ENCODE measurements at regions not wholly inside any gene's neighbourhood (a gene's known extent, or its start where the extent isn't known, plus 50 kb on each side); places are given as distances from the start of the nearest gene placed in this dataset.

DNA sequence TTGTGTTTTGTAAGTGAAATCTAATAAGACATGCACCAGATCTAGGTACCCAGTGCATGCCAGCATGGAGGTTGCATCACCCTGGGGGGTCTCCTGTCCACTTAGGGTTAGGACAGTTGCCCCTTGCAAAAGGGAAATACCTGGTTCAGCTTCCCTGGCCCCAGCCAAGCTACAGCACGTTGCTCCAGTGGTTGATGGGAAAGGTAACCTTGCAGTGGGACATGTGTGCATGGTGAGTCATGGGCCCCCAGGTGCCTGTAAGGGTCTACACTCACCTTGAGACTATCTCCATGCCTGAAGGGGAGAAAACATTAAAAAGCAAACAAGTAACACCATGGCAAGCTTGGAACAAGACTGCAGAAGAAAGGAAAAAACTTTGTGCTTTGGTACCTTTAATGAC is 143.9 kb downstream of the LSM5 start:
- no peak for DNase-seq (ENCODE audit: low read depth)

DNA sequence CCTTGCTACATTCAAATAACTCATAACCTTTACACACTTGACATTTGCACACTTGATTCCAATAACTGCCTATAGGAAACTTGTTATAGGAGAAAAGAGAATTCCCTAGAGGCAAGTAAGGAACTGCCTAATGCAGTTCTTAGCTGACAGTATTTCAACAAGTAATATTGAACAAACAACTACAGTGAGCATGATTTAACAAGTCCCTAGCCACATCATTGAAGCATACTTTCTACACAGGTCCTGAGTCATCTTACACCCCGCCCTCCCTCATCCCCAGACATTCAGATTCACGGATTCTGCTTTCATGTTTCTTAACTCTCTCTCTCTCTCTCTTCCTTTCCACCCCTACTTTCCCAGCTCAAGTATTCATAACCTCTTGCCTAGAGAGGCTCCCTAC is 153.5 kb downstream of the LSM5 start:
- DNase-seq (ENCODE audit: low read depth) = no peak

DNA sequence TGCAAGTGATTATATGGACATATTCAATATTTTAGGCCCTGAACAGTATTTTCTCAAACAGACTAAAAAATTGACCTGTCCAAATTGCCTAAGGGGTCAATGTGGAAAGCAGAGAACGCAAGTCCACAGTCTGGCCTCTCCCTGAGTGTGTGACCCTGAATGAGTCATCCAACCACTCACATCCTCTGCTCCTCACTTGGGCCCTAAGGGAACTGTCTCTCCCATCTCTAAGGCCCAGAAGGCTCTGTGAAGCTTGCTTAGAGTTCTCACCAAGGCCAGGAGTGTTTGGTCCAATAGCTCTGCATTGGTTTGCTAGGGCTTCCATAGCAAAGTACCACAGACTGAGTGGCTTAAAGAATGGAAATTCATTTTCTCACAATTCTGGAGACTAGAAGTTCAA is 155.1 kb downstream of the LSM5 start:
- no peak for DNase-seq (ENCODE audit: low read depth)

DNA sequence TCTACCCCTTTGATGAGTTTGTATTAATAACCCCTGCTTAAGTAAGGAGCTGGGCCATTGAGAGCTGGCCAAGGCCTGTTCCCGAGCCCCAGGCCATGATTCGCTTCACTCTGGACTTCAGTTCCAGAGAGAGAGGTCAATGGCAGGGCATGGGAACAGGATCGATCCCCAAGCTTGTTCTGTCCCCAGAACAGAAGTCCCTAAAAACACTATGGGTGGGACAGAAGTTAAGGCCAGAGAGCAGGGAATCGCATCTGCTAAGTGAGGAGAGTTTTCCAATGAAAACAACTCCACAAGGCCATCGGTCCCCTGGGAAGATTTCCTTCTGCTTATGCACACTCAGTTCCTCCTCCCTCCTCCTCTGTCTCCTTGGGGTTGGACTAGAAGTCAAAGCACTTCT is 159.6 kb downstream of the LSM5 start:
- no peak for DNase-seq (ENCODE audit: low read depth)

DNA sequence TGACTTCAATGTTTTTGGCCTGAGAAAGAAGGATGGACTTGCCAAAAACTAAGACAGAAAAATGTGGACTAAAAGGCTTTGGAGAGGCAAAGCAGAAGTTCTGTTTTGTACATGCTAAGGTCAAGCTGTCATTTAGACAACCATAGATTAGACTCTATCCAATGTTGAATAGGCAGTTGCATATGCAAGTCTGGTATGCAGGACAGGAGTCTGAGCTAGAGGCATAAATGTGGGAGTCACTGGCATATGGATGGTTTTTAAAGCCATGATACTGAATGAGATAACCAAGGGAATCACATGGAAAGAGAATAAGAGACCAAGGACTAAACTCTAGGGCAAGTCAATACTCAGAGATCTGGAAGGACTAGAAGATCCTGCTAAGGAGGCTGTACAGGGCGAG is 164.1 kb downstream of the LSM5 start:
- DNase-seq (ENCODE audit: low read depth) = no peak

DNA sequence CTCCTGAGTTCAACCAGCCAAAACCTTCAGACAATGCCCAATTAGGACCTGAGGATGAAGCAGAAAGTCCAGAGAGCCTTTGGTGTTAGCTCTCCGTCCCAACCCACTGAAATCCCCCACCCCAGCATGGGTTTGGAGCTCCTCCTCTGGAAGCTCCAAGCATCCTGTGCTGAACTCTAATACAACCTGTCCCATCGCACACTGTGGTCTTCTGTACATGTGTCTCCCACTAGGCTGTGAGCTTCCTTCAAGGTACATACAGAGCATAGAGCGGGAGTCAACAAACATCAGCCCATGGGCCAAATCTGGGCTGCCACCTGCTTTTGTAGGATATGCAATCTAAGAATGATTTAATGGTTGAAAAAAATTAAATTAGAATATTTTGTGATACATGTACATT is 166.5 kb downstream of the LSM5 start:
- no peak for DNase-seq (ENCODE audit: low read depth)

DNA sequence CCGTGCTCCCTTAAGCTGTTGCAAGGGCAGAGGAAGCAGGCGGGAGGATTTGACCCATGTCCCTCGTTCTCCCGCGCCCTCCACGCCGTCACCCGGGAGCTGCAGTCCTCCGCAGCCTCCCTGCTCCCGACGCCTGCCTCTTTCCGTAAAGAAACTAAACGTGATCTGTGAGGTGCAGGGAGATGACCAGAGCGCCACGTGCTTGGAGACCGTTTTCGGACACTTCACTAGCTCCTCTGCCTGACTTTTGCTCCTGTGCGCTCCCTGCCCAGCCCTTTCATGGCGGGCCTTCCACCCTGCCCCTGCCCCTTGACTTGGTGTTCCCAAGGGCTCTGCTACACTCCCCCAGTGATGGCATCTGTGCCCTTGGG is 171.2 kb downstream of the LSM5 start:
- DNase-seq (ENCODE audit: low read depth) = no peak

DNA sequence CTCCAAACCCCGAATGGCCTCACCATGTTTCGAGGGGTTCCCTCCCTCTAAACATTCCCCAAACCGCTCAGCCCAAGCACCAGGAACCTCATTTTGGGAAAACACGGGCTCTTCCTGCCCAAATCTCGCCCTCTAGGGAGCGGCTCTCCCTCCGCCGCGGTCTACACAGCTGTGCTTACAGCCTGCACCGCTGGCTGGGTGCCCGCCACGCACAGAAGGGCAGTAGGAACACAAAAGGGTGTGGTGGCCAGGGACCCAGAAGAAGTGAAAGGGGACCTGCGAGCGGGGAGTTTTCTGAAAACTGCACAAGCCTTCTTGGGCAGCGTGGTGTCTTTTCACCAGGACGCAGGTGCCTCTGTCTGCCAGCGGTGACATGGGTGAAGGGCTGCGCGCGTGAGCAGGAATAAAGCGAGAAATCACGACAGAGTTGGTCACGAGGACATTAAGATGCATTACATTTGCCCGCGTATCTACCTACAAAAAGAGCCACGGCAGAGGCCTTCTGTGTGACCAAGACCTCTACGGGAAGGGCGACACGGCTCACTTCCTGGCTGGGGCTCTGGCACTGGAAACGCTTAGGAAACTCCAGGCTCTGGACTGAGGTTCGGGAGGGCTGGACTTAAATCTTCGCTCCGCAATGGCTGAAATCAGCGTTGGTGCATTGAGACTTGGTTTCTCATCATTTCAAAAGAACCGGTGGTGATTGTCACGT is 171.7 kb downstream of the LSM5 start:
- DNase-seq (ENCODE audit: low read depth) = no peak

DNA sequence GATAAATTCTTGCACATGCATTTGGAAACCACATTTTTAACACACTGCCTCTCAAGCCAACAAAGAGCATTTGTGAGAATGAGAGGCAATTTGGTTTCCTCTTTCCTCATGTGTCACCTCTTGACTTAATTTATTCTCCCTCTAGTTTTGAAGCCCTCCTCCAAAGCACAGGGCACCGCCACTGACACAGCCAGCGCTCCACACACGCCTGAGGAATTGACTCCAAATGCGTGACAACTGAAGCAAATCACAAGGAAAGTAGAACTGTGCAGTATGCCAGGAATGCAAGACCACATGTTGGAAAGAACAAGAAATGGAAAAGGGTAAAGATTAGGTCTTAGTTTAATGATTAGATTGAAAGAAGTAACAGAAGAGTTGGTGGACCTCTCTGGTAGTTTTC is 173.3 kb downstream of the LSM5 start:
- DNase-seq (ENCODE audit: low read depth) = no peak

DNA sequence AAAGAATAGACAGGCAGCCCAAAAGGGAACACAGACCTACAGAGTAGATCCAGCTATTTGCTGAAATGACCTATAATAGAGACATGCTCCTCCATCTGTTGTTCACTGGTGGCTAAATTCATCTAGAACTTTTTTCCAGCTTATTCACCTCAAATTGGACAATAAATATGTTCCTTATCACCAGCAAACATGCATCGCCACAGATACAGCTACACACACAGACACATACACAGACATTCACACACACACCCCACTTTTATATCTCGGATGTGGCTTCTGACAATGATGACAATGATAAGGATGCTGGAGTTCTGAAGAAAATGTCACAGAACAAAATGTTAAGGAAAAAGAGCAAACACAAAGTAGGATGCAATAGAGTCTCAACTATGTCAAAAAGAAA is 175.4 kb downstream of the LSM5 start:
- no peak for DNase-seq (ENCODE audit: low read depth)

DNA sequence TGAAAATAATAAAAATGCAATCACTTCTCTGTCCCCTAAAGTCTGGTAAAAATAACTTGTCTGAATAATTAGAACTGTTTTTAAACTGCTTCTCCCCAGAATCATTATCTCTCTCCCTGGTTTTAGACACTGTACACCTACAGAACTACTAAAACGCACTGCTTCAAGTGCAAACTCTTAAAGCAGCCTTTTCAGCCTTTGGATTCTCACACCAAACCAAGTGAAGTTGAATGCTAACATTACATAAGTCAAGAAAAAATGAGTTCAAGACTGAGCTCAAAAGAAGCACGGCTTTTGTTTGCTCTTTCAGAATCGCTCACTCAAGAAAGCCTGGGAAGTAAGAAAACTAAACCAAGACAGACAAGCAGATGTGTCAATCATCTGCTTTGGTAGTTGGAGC is 188.8 kb downstream of the LSM5 start:
- DNase-seq (ENCODE audit: low read depth) = no peak

DNA sequence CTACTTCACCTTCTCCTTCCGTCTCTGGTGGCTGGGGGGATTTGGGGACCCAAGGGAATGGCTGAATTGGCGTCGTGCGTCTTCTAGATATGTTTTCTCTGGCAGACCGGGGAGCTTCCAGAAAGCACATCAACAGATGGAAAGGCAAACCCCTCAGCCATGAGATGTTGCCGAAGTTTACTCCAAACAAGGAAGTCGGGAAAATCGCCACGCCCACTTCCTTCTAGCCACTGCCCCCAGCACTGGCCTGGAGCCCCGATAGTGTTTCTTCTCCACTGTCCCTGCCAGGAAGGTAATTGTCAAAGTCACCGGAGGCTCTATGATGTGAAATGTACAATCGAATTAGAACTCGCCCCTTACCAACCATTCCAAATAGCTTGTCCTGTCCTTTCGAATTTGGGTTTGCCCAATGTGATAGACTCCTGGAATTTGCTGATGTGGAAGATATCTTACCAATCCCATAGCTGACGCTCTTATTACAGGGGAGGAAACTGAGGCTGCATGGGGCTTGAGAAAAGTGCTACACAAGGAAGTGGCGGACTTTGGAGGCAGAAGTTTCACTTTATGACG is 191.0 kb downstream of the LSM5 start:
- no peak for DNase-seq (ENCODE audit: low read depth)

DNA sequence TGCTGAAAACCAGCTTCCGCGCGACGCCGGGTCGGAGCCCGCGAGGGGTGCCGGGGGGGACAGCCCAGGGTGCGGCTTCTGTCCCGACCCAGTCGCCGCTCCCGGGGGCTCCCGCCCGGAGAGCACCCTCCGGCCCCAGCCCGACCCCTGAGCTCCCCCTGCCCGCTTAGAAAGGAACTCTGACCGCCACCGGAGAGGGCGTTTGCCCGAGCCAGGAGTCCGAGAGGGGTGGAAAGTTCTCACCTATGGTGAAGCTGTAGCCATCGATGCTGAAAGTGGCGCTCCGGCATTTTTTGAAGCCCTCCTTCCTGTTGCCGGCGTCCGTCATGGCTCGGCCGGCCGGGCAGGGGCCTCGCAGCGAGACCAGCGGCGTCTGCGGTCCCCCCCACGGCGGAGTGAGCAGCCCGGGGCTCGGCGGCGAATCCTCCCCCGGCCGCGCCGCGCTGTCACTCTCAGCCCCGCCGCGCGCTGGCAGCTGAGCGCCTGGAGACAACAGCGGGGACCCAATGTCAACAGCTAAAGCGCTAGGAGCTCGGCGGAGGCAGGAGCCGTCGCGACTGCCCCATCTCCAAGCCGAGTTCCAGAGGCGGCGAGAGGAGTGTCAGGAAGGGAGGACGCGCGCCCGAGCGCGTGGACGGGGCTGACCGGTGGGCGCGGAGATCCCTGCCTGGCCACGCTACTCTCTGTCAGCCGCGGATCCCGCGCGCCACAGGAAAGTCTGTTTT is 191.6 kb downstream of the LSM5 start:
- DNase-seq (ENCODE audit: low read depth) = no peak

DNA sequence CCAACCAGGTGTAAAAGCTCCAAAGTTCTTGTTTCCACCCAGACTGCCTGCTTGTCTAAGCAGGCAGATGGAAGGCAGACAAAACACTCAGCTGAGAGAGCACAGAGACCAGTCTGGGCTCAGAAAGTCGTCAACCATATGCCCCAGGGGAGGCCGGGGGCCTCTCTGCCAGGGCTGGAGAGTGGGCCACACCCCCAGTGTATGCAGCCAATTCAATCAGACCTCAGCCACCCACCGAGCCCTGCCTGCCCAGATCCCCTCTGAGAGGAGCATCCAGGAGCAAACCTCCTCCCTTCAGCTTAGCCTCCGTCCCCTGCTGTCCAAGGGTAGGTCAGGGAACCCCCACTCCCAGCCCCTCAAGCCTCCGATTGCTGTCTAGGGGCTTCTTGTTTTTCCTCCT is 196.3 kb downstream of the LSM5 start:
- no peak for DNase-seq (ENCODE audit: low read depth)

DNA sequence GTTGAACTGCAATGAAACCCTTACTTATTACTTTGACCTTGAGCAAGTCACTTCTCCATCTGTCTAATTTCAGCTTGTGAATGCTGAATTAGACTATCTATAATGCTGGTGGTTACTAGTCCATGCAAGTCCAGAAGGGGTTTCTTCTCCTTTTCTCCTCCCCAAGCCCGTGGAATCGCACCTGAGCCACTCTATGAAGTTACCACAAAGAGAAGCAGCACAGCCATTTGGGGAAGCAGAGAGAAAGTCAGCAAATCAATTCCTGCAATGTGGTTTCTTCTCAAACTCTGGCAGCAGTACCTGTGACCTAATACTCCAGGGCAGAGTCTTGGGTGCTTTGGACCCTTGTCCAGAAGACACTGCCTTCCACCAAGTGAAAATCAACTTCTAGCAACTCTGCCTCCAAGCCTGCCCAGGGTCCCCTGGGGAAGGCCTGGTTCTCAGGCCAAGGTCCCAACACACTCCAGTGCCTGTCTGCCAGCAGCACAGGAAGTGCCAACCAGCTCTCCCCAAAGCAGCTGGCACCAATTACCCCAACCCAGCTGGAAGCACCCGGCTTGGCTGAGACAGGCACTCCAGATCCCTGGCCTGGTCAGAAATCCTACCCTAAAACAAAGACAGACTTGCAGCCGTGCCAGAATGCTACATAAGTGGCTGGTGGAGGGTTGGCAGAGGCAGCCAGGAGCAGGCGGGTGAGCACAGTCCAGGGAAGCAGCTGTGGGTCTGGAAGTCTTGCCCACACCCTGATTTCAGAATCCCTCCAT is 200.3 kb downstream of the LSM5 start:
- no peak for DNase-seq (ENCODE audit: low read depth)

DNA sequence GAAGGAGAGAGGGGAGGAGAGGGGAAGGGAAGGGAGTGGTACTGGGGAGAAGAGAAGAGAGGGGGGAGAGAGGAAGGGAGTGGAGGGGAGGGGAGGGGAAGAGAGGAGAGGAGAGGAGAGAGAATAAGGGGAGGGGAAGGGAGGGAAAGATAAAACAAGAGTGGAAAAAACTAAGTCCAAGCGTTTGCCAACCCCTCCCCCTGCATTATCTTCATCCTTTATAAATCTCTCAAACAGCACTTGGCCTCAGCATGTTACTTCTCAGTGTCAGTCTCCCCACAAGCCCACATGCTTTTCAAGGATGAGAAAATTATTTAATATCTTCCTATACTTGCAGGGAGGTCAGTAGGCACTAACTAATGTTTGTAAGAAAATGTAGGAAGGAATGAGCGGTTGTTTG is 204.5 kb downstream of the LSM5 start:
- no peak for DNase-seq (ENCODE audit: low read depth)

DNA sequence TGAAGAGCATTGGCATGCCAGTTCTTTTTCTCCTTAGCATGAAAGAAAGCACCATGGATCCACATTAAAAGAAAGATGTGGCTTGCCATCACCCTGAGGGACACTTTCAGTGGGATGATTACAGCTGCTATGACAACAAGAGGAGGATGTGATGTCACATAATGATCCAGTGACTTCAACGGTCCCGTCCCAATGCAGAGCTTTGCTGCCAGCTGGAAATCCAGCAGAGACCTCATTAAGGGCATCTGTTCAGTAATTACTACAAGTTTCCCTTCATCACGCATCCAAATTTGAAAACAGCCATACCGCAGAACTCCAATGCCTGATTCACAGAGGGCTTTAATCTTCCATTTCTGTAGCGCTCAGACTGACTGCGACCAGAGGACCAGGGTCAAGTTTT is 206.6 kb downstream of the LSM5 start:
- DNase-seq (ENCODE audit: low read depth) = no peak

DNA sequence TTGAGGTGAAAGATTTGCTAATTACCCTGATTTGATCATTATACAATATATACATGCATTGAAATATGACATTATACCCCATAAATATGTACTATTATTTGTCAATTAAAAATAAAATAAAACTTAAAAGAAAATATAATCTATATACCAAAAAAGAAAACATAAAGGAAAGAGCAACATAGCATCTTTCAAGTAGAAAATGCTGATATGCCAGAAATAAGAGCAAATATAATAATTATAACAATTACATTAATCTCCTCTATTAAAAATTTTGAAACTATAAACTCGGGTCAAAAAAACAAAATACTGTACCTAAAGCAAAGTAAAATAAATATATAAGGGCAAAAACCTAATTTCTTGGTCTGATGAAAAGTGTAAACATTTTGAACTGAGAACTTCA is 209.3 kb upstream of the PDE1C start:
- DNase-seq (ENCODE audit: low read depth) = no peak

DNA sequence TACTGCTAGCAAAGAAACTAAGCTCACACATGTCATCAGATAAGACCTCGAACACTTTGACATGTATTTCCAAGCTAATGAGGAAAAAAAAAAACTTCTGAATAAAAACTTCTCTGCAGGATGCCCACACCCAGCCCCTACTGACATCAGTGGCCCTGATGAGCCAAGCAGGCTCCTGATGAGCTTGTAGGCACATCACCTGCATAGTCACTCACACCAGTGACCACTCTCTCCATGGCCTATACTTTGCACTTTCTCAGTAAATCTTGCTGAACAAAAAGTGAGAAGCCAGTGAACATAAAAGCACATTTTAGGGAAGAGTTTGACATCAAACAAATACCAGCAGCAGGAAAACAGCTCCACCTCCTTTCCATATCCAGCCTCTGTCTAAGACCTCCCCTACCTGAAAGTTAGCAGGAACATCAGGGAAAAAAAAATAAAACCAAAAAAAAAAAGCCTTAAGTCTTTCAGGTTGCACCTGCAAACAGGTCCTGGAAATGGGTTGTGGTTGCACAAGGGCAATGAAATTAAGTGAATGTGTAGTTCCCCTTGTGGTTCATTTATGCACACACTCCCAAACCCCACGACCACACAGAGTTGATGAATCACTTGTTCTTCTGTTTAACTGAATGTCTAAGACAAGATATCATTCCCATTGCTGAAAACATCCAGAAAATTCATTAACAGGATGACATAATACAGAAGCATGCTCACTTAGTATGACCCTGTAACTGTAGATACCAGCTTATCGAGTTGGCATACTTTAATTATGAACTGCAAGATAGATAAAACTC is 205.2 kb upstream of the PDE1C start:
- DNase-seq (ENCODE audit: low read depth) = no peak

DNA sequence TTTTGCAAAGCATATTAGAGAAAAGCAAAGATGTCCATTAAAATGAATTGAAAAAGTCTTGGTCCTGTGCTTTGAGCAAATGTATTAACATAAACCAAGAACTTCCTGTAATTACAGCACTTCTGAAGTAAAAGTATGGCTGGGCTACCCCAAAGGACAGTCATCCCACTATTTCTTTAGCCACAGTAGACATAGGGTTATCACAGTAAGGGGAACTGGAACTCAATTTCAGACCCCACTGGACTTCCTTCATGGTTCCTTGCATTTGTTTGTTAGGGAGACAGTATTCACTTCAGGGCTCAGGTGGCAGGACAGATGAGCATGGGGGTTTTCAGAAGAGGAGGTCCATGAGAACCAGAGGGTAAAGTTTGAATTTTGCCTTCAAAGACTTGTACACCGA is 203.1 kb upstream of the PDE1C start:
- DNase-seq (ENCODE audit: low read depth) = no peak

DNA sequence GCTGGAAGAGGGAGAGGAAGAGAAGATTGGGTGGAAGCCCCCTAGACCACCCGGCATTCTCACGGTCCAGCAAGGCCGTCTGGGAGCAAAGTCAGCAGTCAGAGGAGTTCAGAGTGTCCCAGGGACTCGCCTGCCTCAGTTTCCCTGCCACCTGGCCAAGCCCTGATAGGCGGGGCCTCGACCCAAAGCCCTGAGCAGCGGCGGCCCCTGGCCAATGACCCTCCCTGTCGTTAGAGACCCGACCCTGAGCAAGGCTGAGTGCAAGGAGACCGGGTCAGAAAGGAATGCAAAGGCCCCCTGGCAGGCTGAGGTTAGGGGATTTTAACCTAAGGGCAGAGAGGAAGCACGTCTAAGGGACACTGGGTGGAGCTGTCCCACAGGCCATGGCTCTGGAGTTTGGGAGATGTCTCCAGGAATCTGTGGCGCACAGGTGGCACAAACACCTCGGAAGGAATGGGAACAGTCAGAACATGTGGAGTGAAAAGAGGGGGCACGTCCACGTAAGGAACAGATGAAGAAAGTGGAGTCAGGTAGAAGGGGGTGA is 196.8 kb upstream of the PDE1C start:
- DNase-seq (ENCODE audit: low read depth) = no peak

DNA sequence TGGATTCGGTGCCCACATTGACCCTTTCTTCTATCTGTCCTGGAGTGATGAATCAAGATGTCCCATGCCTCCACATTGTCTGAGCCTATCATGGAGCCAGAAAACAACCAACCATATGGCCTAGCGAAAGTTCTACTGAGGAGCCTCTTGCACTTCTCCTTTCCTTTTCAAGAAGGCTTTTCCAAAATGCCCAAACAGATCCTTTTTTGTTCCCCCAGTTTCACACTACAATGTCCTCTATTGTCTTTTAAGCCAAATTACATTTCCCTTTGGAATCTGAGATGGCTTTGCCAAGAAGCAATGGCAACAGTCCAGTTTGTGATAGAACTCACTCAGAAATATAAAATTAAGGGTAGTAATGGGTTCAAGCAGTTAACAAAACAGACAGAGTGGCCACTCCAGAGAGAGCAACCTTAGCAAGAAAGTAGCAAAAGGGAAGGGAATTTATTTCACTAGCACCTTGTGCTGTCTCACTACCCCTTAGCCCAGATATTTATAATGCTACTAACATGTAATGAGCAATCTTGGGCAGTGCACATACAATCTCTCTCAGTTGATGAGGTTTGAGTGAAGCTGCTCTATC is 194.6 kb upstream of the PDE1C start:
- DNase-seq (ENCODE audit: low read depth) = no peak

Measured in stromal cell of bone marrow (primary cell).